ENCODE measurements at regions not wholly inside any gene's neighbourhood (a gene's known extent, or its start where the extent isn't known, plus 50 kb on each side); places are given as distances from the start of the nearest gene placed in this dataset.

DNA sequence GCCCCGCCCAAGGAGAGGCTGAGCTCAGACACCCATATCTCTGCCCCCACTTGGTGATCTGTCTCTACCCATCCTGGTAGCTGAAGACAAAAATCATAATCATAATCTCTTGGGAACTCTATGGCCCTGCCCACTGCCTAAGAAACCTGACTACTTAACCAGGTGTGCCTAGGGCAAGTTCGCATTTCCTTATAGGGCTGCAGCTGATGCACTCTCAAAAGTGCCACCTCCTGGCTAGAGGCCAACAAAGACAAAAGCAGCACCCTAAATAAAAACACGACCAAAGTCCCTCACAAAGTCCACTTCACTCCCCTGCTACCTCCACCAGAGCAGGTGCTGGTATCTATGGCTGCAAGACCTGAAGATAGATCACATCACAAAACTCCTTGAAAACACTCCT is 250.4 kb upstream of the SLITRK3 start:
- Histone ChIP-seq H3K4me1 (ENCODE audit: control insufficient read depth, insufficient read depth, low read length) (no peaks in the 10 kb centered on the region), H3K4me3 (ENCODE audit: low read length) (no peak overlapping the region), H3K9me3 (ENCODE audit: control insufficient read depth, low read length) (no peaks in the 10 kb centered on the region), H3K27ac (ENCODE audit: low read length) (no peak overlapping the region), H3K27me3 (ENCODE audit: control insufficient read depth, insufficient read depth) (no peaks in the 10 kb centered on the region)
- ATAC-seq (no peak), DNase-seq (no peak)
- intact Hi-C loops (cut with DNase I) = no loop called here
- 87% methylated on average over 3 of the region's 3 CpGs for WGBS

DNA sequence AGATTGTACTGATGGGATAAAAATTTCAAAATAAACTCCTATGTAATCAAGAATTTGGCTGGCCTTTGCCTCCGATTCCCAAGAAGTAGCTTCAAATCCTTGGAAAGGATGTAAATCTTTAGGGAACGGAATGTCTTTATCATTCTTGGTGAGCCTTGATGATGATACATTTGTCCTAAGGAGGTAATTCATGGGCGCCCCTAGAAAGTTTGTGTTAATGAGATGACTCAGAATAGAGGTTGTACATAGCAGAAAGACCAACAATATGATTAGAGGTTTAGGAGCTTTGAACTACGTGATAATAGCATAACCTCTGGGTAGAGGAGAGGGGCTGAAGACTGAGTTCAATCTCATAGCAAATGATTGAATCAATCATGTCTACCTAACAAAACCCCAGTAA is 248.6 kb upstream of the SLITRK3 start:
- Histone ChIP-seq H3K4me1 (ENCODE audit: control insufficient read depth, insufficient read depth, low read length) (no peaks in the 10 kb centered on the region), H3K27me3 (ENCODE audit: control insufficient read depth, insufficient read depth) (no peaks in the 10 kb centered on the region), H3K4me3 (ENCODE audit: low read length) (no peak overlapping the region), H3K9me3 (ENCODE audit: control insufficient read depth, low read length) (no peaks in the 10 kb centered on the region), H3K27ac (ENCODE audit: low read length) (no peak overlapping the region)
- WGBS = 64% methylated on average over 4 of the region's 4 CpGs
- ATAC-seq (no peak), DNase-seq (no peak)
- intact Hi-C loops (cut with DNase I) = no loop called here

DNA sequence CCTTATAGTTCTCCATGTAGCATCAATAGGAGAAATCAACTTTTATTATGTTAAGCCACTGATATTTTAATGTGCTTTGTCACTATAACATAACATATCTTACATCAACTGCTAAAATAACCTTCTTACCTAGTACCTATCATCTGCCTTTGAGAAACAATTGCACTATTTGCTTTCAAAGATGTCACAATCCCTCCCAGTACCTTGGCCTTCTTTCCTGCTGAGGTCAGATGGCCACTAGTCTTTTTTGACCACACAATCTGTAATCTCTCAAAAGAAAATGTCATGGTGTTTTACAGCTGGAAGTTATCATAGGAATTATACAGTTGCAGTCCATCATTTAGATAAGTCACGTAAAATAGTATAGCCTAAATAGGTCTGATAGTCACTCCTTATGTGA is 247.5 kb upstream of the SLITRK3 start:
- ATAC-seq = no peak

DNA sequence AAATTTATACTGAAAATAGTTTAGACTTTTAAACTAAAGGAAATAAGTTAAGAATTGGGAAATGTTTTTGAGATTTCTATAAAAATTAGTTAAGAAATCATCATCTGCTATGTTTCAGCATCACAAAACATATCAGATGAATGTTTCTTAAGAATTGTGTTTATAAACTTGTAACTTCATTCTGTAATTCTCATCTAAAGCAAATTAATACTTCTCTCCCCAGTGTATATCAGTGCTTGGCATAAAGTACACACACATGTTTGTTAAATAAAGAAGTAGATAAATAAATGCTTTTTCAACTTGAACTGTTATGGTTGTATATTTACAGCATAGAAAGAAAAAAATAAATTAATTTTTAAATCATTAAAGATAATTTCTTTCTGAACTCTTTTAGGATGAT is 245.9 kb upstream of the SLITRK3 start:
- ATAC-seq (no peak), DNase-seq (no peak)
- Histone ChIP-seq H3K9me3 (ENCODE audit: control insufficient read depth, low read length) (no peaks in the 10 kb centered on the region), H3K4me1 (ENCODE audit: control insufficient read depth, insufficient read depth, low read length) (no peaks in the 10 kb centered on the region), H3K27me3 (ENCODE audit: control insufficient read depth, insufficient read depth) (no peaks in the 10 kb centered on the region), H3K4me3 (ENCODE audit: low read length) (no peak overlapping the region), H3K27ac (ENCODE audit: low read length) (no peak overlapping the region)
- intact Hi-C loops (cut with DNase I) = no loop called here

More for the DNA sequence above, 247.5 kb upstream of the SLITRK3 start:
- no peak overlapping the region for H3K27ac ChIP-seq (ENCODE audit: low read length)
- whole genome bisulfite sequencing = 56% methylated on average over 1 of the region's 1 CpG
- DNase-seq = no peak
- no peaks in the 10 kb centered on the region for H3K27me3 ChIP-seq (ENCODE audit: control insufficient read depth, insufficient read depth)
- no peaks in the 10 kb centered on the region for H3K4me1 ChIP-seq (ENCODE audit: control insufficient read depth, insufficient read depth, low read length)
- H3K9me3 ChIP-seq (ENCODE audit: control insufficient read depth, low read length) = no peaks in the 10 kb centered on the region
- intact Hi-C loops (cut with DNase I) = no loop called here
- H3K4me3 ChIP-seq (ENCODE audit: low read length) = no peak overlapping the region

DNA sequence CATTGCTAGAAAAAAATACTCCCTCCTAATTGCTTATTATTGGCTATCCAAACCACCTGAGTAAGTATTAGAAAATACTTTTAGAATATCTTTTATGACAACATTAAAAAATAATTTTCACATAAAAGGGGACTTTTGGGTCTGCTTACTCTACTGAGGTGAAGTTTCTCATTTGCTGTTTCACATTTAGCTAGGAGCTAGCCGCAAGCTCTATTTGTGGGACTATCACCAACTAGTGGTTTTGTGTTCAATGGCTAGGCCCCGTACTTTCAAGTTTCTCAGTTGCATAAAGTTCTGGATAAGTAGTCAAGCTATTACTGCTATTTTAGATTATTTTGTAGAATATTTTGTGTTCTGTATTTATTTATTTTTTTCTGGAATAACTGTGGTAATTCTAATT is 244.2 kb upstream of the SLITRK3 start:
- 92% methylated on average over 2 of the region's 2 CpGs for WGBS
- intact Hi-C loops (cut with DNase I) = no loop called here

DNA sequence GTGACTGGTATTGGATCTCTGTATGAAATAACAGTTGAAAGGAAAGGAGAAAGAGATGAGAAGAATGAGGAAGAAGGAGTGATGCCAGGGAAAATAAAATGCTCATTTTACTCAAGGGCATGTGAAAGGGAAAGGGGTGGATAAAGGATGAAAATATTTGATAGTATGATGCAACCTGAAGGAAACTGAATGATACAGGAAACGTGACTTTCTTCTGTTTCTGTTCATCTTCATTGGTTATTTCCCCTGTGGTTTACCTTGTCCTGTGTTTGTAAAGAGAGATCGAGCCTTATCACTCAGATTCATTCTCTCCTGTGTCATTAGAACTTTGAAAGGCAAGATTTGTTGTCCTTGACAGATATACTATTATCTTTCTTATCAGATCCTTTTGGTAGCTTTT is 243.6 kb upstream of the SLITRK3 start:
- H3K9me3 ChIP-seq (ENCODE audit: control insufficient read depth, low read length) = no peaks in the 10 kb centered on the region
- H3K27ac ChIP-seq (ENCODE audit: low read length) = no peak overlapping the region
- no peak overlapping the region for H3K4me3 ChIP-seq (ENCODE audit: low read length)
- no peaks in the 10 kb centered on the region for H3K27me3 ChIP-seq (ENCODE audit: control insufficient read depth, insufficient read depth)
- intact Hi-C loops (cut with DNase I) = no loop called here
- no peaks in the 10 kb centered on the region for H3K4me1 ChIP-seq (ENCODE audit: control insufficient read depth, insufficient read depth, low read length)
- no peak for ATAC-seq
- 48% methylated on average over 2 of the region's 2 CpGs for WGBS
- DNase-seq = no peak

More for the DNA sequence above, 244.2 kb upstream of the SLITRK3 start:
- no peaks in the 10 kb centered on the region for H3K9me3 ChIP-seq (ENCODE audit: control insufficient read depth, low read length)
- H3K27me3 ChIP-seq (ENCODE audit: control insufficient read depth, insufficient read depth) = no peaks in the 10 kb centered on the region
- no peak for ATAC-seq
- H3K4me3 ChIP-seq (ENCODE audit: low read length) = no peak overlapping the region
- H3K27ac ChIP-seq (ENCODE audit: low read length) = no peak overlapping the region
- DNase-seq = no peak
- no peaks in the 10 kb centered on the region for H3K4me1 ChIP-seq (ENCODE audit: control insufficient read depth, insufficient read depth, low read length)

DNA sequence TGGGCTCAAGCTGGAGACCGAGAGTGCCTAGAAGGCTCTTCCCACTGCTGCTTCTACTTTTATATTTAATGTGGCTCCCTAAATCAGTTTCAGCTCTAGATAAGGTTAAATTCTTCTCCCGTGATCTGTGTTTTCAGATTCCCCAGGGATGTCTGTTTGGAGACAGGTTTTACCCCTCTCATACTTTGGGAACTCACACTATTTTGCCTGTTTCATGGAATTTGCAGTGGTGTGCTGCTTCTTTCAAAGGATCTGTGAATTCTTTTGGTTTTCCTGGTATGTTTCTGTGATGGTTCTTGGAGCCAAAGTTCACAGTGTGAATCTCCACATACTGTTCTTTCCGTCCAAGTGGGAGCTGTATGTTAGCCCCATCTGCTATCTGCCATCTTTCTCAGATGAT is 238.3 kb upstream of the SLITRK3 start:
- no peaks in the 10 kb centered on the region for H3K4me1 ChIP-seq (ENCODE audit: control insufficient read depth, insufficient read depth, low read length)

DNA sequence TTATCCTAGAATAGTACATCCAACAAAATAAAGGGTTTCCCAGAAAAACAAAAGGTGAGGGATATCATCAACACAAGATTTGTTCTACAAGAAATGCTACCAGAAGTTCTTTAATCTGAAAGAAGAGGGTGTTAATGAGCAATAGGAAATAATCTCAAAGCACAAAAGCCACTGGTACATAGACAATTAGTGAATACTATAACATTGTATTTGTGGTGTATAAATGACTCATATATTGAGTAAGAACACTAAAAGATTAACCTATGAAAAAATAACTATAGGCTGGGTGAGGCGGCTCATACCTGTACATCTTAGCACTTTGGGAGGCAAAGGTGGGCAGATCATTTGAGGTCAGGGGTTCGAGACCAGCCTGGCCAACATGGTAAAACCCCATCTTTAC is 210.2 kb upstream of the SLITRK3 start:
- H3K9me3 ChIP-seq (ENCODE audit: control insufficient read depth, low read length) = no peaks in the 10 kb centered on the region
- no peak overlapping the region for H3K27ac ChIP-seq (ENCODE audit: low read length)
- no peak for DNase-seq
- no peaks in the 10 kb centered on the region for H3K27me3 ChIP-seq (ENCODE audit: control insufficient read depth, insufficient read depth)
- intact Hi-C loops (cut with DNase I) = no loop called here
- H3K4me3 ChIP-seq (ENCODE audit: low read length) = no peak overlapping the region
- ATAC-seq = no peak
- no peaks in the 10 kb centered on the region for H3K4me1 ChIP-seq (ENCODE audit: control insufficient read depth, insufficient read depth, low read length)
- 80% methylated on average over 2 of the region's 2 CpGs for WGBS

More for the DNA sequence above, 238.3 kb upstream of the SLITRK3 start:
- DNase-seq = no peak
- intact Hi-C loops (cut with DNase I) = no loop called here
- Histone ChIP-seq H3K4me3 (ENCODE audit: low read length) (no peak overlapping the region), H3K27me3 (ENCODE audit: control insufficient read depth, insufficient read depth) (no peaks in the 10 kb centered on the region), H3K9me3 (ENCODE audit: control insufficient read depth, low read length) (no peaks in the 10 kb centered on the region), H3K27ac (ENCODE audit: low read length) (no peak overlapping the region)
- 68% methylated on average over 3 of the region's 3 CpGs for WGBS
- no peak for ATAC-seq

DNA sequence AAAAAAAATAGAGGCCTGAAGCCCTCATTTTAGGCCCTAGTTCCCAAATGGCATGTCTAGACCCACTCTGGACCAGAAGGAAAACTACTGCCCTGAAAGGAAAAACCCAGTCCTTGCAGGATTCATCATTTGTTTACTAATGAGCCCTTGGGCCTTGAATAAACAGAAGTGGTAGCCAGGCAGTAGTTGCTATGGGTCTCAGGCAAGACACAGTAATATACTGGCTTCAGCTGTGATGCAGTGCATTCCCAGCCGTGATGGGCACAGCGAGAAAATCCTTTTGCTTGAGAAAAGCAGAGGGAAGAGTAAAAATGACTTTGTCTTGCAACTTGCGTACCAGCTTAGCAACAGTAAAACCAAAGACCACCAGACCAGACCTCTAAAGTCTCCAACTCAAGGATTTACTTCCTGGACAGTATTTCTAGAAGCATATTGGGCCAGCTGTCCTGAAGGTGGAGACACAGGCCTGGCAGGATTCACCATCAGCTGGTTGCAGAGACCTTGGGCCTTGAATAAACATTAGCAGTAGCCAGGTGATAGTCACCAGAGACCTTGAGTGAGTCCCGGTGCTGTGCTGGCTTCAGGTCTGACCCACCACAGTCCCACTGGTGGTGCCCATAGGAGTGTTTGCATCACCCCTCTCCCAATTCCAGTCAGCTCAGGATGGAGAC is 208.3 kb upstream of the SLITRK3 start:
- DNase-seq (no peak), ATAC-seq (no peak)
- 77% methylated on average over 4 of the region's 4 CpGs for WGBS
- no peaks in the 10 kb centered on the region for H3K27me3 ChIP-seq (ENCODE audit: control insufficient read depth, insufficient read depth)
- no peaks in the 10 kb centered on the region for H3K9me3 ChIP-seq (ENCODE audit: control insufficient read depth, low read length)
- no peak overlapping the region for H3K4me3 ChIP-seq (ENCODE audit: low read length)
- intact Hi-C loops (cut with DNase I) = no loop called here
- H3K4me1 ChIP-seq (ENCODE audit: control insufficient read depth, insufficient read depth, low read length) = no peaks in the 10 kb centered on the region
- H3K27ac ChIP-seq (ENCODE audit: low read length) = no peak overlapping the region

DNA sequence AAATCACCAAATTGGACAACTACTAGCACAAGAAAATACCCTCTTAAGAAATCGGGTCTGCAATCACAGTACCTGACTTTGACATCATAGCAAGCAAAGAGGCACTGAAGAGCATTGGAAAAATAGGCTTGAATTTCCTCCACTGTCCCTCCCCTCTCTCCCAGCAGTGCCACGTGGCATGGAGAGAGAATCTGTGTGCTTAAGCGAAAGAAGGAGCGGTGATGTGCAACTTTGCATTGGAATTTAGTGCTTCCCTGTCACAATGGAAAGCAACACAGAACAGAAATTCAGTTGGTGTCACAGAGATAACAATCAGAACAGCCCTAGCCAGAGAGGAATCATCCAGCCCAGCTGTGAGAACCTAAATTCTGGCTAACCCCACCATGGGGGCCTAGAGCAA is 207.5 kb upstream of the SLITRK3 start:
- no peak for ATAC-seq

DNA sequence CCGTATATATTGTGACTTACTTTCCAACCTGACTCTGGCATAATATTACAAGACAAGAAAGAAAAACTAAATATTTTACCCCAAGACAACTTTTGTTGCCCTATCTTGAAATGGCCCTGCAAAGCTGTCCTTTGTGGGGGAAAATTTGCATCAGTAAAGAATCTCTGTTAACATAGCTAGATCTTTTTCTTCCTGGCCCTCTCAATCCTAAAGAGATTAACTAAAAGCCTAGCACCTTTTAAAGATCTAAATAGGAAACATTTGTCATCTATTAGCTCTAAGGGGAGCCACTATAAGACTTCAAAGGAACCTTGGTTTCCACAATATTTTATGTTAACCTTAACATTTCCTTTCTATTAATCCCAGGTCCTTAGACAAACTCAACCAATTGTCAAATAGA is 199.0 kb upstream of the SLITRK3 start:
- no peak for DNase-seq
- no peak overlapping the region for H3K4me3 ChIP-seq (ENCODE audit: low read length)
- no peaks in the 10 kb centered on the region for H3K9me3 ChIP-seq (ENCODE audit: control insufficient read depth, low read length)
- no peak overlapping the region for H3K27ac ChIP-seq (ENCODE audit: low read length)
- no peaks in the 10 kb centered on the region for H3K27me3 ChIP-seq (ENCODE audit: control insufficient read depth, insufficient read depth)
- no peak for ATAC-seq
- 78% methylated on average over 1 of the region's 1 CpG for WGBS
- no peaks in the 10 kb centered on the region for H3K4me1 ChIP-seq (ENCODE audit: control insufficient read depth, insufficient read depth, low read length)
- intact Hi-C loops (cut with DNase I) = no loop called here

More for the DNA sequence above, 207.5 kb upstream of the SLITRK3 start:
- intact Hi-C loops (cut with DNase I) = no loop called here
- H3K9me3 ChIP-seq (ENCODE audit: control insufficient read depth, low read length) = no peaks in the 10 kb centered on the region
- no peak for DNase-seq
- H3K27me3 ChIP-seq (ENCODE audit: control insufficient read depth, insufficient read depth) = no peaks in the 10 kb centered on the region
- 70% methylated on average over 4 of the region's 4 CpGs for WGBS
- no peak overlapping the region for H3K27ac ChIP-seq (ENCODE audit: low read length)
- H3K4me1 ChIP-seq (ENCODE audit: control insufficient read depth, insufficient read depth, low read length) = no peaks in the 10 kb centered on the region
- no peak overlapping the region for H3K4me3 ChIP-seq (ENCODE audit: low read length)

DNA sequence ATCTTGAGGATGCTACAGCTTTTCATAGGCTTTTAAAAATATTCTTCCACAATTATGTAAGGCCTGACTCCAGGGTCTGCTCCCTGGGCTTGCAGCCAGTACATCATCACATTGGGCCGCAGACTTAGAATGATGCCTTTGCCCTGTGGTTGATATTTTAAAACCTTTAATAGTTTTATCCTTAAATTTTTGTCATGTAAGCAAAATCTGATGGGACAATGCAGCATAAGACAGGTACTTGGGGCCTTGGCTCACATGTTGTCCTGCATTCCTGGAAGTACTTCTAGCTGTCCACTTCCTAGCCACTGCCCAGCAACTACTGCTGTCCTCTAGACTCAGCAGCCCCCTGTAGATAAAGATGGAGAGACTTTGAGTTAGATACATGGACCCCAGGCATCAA is 197.3 kb upstream of the SLITRK3 start:
- no peaks in the 10 kb centered on the region for H3K4me1 ChIP-seq (ENCODE audit: control insufficient read depth, insufficient read depth, low read length)
- no peaks in the 10 kb centered on the region for H3K9me3 ChIP-seq (ENCODE audit: control insufficient read depth, low read length)
- ATAC-seq (no peak), DNase-seq (no peak)
- no peak overlapping the region for H3K4me3 ChIP-seq (ENCODE audit: low read length)
- no peak overlapping the region for H3K27ac ChIP-seq (ENCODE audit: low read length)
- no peaks in the 10 kb centered on the region for H3K27me3 ChIP-seq (ENCODE audit: control insufficient read depth, insufficient read depth)
- WGBS = 80% methylated on average over 1 of the region's 1 CpG
- intact Hi-C loops (cut with DNase I) = no loop called here
